ENCODE measurements at regions not wholly inside any gene's neighbourhood (a gene's known extent, or its start where the extent isn't known, plus 50 kb on each side); places are given as distances from the start of the nearest gene placed in this dataset.

GRCh38 chr7:156160811-156161210 lies 348.5 kb upstream of the SHH start:
- TF ChIP-seq CTCF (IDR thresholded peaks at IDR 0.05; ENCODE audit: poor library complexity, severe bottlenecking) (no peak), TAF1 (IDR thresholded peaks at IDR 0.05; ENCODE audit: low read depth) (no peak), POLR2AphosphoS5 (IDR thresholded peaks at IDR 0.05) (no peak), EZH2 (IDR thresholded peaks at IDR 0.05; ENCODE audit: borderline replicate concordance, insufficient read depth, low read length, poor library complexity, severe bottlenecking) (no peak)

All from neural cell (in vitro differentiated cells).